ENCODE measurements at regions not wholly inside any gene's neighbourhood (a gene's known extent, or its start where the extent isn't known, plus 50 kb on each side); places are given as distances from the start of the nearest gene placed in this dataset.

GRCh38 chr2:134137182-134137611 lies 116.7 kb upstream of the MGAT5 start:
- TF ChIP-seq ZNF70 (CRISPR knock-in tag; IDR thresholded peaks at IDR 0.05) (no peak), CSDC2 (CRISPR knock-in tag; IDR thresholded peaks at IDR 0.05) (no peak)

Data from SK-N-SH treated with all-trans-retinoic acid at 6 μM for 48 hours (cell line).